HG03066 (cell line): ENCODE measurements at regions not wholly inside any gene's neighbourhood (a gene's known extent, or its start where the extent isn't known, plus 50 kb on each side); places are given as distances from the start of the nearest gene placed in this dataset.
"Not testable (repeated sequence)": the region's sequence is repeated elsewhere in the genome, so short reads cannot be mapped to it uniquely, and the experiment has no call there.

Source experiments
- ATAC-seq: cut with Tn5 transposase; IDR thresholded peaks from one replicate; pipeline ENCODE4 v1.9.1; 2021; ENCODE audit warnings: low read depth; ENCODE audit not compliant: unreplicated experiment

GRCh38 chr6:157727629-157728182 lies 95.3 kb upstream of the SNX9 start:
- no peak for ATAC-seq

- no peak for ATAC-seq
Measured at GRCh38 chr6:157728183-157728881, 94.7 kb upstream of the SNX9 start.

- ATAC-seq = no peak
Measured at GRCh38 chr6:157731221-157731620, 91.8 kb upstream of the SNX9 start.

- no peak for ATAC-seq
Measured at GRCh38 chr6:157732007-157732406, 91.0 kb upstream of the SNX9 start.

GRCh38 chr6:157732416-157733161 lies 90.5 kb upstream of the SNX9 start:
- no peak for ATAC-seq

GRCh38 chr6:157736555-157736954 lies 86.5 kb upstream of the SNX9 start:
- ATAC-seq = not testable (repeated sequence)

- no peak for ATAC-seq
Measured at GRCh38 chr6:157741321-157741947, 81.6 kb upstream of the SNX9 start.

GRCh38 chr6:157741948-157742556 lies 81.0 kb upstream of the SNX9 start:
- ATAC-seq = no peak

- no peak for ATAC-seq
Measured at GRCh38 chr6:157744102-157744601, 78.9 kb upstream of the SNX9 start.

- ATAC-seq = no peak
Measured at GRCh38 chr6:157746897-157747296, 76.1 kb upstream of the SNX9 start.

GRCh38 chr6:157747370-157747769 lies 75.7 kb upstream of the SNX9 start:
- no peak for ATAC-seq

GRCh38 chr6:157748839-157749571 lies 74.0 kb upstream of the SNX9 start:
- no peak for ATAC-seq

GRCh38 chr6:157750973-157751372 lies 72.1 kb upstream of the SNX9 start:
- ATAC-seq = not testable (repeated sequence)

- no peak for ATAC-seq
Measured at GRCh38 chr6:157751547-157752200, 71.4 kb upstream of the SNX9 start.

- not testable (repeated sequence) for ATAC-seq
Measured at GRCh38 chr6:157752879-157753278, 70.2 kb upstream of the SNX9 start.

- no peak for ATAC-seq
Measured at GRCh38 chr6:157753291-157753690, 69.8 kb upstream of the SNX9 start.

GRCh38 chr6:157753801-157754200 lies 69.2 kb upstream of the SNX9 start:
- not testable (repeated sequence) for ATAC-seq

GRCh38 chr6:157754351-157754750 lies 68.7 kb upstream of the SNX9 start:
- no peak for ATAC-seq

GRCh38 chr6:157755032-157755745 lies 67.9 kb upstream of the SNX9 start:
- ATAC-seq = no peak
